Stimulated activated naive CD8-positive, alpha-beta T cell treated with anti-CD3 and anti-CD28 coated beads, Interleukin-15, Interleukin-2, amounts not matched to agents 100 ng/mL and 50 ng/mL, for 24 hours (primary cell): ENCODE measurements at regions not wholly inside any gene's neighbourhood (a gene's known extent, or its start where the extent isn't known, plus 50 kb on each side); places are given as distances from the start of the nearest gene placed in this dataset.

ENCODE experiments used
- H3K27ac Mint-ChIP-seq: one replicate; pipeline ENCODE4 v1.8.0; 2021; ENCODE audit warnings: mild to moderate bottlenecking, mixed read lengths
- H3K27me3 Mint-ChIP-seq: one replicate; pipeline ENCODE4 v1.8.0; 2021; ENCODE audit warnings: mixed read lengths
- H3K36me3 Mint-ChIP-seq: one replicate; pipeline ENCODE4 v1.8.0; 2021; ENCODE audit warnings: low read depth, mixed read lengths
- H3K4me1 Mint-ChIP-seq: one replicate; pipeline ENCODE4 v1.8.0; 2021; ENCODE audit warnings: low read depth, mixed read lengths
- H3K4me3 Mint-ChIP-seq: one replicate; pipeline ENCODE4 v1.8.0; 2021; ENCODE audit warnings: mild to moderate bottlenecking, mixed read lengths
- H3K9me3 Mint-ChIP-seq: one replicate; pipeline ENCODE4 v1.8.0; 2021; ENCODE audit warnings: mixed read lengths

DNA sequence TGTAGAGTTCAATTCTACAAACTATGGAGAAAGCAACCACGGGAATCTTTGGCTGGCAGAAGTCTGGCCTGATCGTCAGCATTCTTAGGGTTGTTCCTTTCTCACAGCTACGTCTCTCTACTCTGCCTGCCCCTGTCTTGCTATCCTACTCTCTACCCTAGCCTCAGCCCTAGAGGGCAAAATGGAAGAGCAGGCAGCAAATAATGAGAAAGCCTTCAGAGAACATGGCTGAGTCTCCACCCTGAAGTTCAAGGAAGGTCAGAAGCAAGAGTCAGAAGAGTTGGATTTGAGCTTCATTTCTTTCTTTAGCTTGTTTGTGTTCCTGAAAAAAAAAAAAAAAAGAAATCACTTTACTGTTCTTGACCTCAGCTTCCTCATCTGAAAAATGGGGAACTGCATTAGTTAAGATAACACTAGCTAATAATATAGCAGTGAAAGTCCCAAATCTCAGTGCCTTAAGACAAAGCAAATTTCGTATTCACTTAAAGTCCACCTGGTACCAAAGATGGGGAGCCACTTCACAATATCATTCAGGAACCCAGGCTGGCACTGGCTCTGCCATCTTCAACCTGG is 50.2 kb upstream of the CCND2 start:
- H3K4me1 Mint-ChIP-seq, result peaks cover 15% of the 10 kb centered on the region
- no peaks in the 10 kb centered on the region for H3K36me3 Mint-ChIP-seq
- H3K4me3 Mint-ChIP-seq, result no peak overlapping the region
- H3K27ac Mint-ChIP-seq, result no peak overlapping the region
- no peaks in the 10 kb centered on the region for H3K9me3 Mint-ChIP-seq
- no peaks in the 10 kb centered on the region for H3K27me3 Mint-ChIP-seq

DNA sequence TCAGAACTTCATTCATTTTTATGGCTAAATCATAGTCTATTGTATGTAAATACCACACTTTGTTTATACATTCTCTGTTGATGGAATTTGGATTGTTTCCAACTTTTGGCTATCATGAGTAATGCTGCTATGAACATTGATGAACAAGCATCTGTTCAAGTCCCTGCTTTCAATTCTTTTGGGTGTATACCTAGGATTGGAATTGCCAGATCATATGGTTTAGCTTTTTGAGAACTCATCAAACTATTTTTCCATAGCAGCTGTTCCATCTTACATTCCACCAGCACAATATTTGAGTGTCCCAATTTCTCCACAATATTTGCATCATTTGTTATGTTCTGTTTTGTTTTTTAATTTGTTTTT is 52.3 kb upstream of the CCND2 start:
- no peak overlapping the region for H3K27ac Mint-ChIP-seq
- no peaks in the 10 kb centered on the region for H3K9me3 Mint-ChIP-seq
- H3K36me3 Mint-ChIP-seq, result no peaks in the 10 kb centered on the region
- H3K27me3 Mint-ChIP-seq, result no peaks in the 10 kb centered on the region
- H3K4me3 Mint-ChIP-seq, result no peak overlapping the region
- H3K4me1 Mint-ChIP-seq, result peaks cover 32% of the 10 kb centered on the region

DNA sequence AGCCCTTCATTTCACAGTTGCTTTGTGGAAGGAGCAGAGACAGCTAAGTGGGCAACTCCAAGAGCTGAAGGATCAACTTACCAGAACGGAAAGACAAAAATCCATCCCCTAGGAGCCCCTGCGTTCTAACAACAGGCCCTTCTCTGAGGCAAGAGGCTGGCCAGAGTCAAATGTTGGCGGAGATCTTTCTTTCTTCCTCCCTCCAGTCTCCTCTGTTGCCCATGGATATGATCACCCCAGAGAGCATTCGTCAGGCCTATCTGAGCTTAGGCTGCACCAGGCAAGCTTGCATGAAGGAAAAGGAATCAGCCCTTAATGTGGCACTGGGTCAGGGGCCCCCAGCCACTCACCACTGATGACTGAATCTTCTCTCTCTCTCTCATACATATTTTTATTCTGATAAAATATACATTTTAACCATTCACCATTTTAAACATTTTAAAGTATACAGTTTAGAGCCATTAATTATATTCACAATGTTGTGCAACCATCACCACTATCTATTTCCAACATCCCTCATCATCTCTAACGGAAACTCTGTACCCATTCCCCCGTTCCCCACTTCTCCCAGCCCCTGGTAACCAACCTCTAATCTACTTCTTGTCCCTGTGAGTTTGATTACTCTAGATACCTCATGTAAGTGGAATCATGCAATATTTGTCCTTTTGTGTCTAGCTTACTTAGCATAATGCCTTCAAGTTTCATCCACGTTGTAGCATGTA is 52.9 kb upstream of the CCND2 start:
- Mint-ChIP-seq H3K9me3 (no peaks in the 10 kb centered on the region), H3K27me3 (no peaks in the 10 kb centered on the region), H3K4me1 (peaks cover 38% of the 10 kb centered on the region), H3K27ac (no peak overlapping the region), H3K4me3 (no peak overlapping the region), H3K36me3 (no peaks in the 10 kb centered on the region)

GRCh38 chr12:4217091-4217490 is 56.5 kb upstream of the CCND2 start:
- H3K27ac Mint-ChIP-seq, result peak overlapping the region; percentile 95
- peaks cover 55% of the 10 kb centered on the region for H3K4me1 Mint-ChIP-seq
- no peaks in the 10 kb centered on the region for H3K27me3 Mint-ChIP-seq
- H3K4me3 Mint-ChIP-seq, result no peak overlapping the region
- H3K36me3 Mint-ChIP-seq, result no peaks in the 10 kb centered on the region
- H3K9me3 Mint-ChIP-seq, result no peaks in the 10 kb centered on the region

- Mint-ChIP-seq H3K27ac (peak overlapping the region; percentile 95), H3K36me3 (no peaks in the 10 kb centered on the region), H3K9me3 (no peaks in the 10 kb centered on the region), H3K4me3 (peak overlapping the region; percentile 71), H3K4me1 (peaks cover 55% of the 10 kb centered on the region), H3K27me3 (no peaks in the 10 kb centered on the region)
Measured at GRCh38 chr12:4216187-4216927, 57.2 kb upstream of the CCND2 start.

DNA sequence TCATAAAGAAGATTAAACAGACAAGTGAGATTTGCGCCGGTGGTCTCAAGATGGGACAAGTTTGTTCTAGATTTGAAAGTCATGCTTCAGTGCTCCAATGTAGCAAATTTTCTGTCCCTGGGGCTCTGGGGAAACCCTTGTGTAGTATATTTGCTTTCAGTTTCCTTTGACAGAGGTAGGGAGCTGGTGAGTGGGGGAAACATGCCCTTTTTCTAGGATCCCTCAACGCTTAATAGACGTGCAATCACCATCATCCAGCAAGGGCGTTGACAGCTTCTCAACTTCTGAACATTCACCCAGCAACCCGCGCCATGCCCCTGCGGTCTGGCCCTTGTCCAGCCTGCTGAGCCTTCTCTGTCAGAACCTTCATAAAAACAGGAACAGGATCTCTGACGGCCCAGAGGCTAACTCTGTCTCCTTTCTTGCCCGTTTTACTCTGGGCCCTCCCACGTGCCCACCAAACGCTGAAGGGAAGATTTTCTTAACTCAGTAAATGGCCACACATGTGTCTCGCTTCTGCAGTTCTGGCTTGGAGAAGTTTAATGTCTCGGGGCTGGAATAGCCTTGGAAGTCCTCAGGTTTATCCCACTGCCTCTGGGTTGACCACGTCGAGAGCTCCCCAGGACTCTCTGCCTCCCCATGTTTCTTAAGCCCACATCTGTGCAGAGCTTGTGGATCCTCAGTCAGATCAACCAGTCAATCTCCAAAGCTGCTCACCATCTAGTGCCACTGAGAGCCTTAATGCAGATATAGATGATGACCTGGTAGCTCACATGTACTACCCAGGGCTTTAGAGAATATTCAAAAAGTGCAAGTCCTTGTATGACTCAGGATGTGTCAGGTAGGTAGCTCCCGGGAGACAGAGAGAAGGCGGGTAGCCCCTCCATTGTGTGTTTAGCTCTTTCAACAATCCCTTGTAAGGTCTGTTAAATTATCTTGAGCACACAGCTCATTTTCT is 58.1 kb upstream of the CCND2 start:
- Mint-ChIP-seq H3K27me3 (no peaks in the 10 kb centered on the region), H3K4me3 (peak overlapping the region; percentile 71), H3K9me3 (no peaks in the 10 kb centered on the region), H3K36me3 (no peaks in the 10 kb centered on the region), H3K4me1 (peaks cover 55% of the 10 kb centered on the region), H3K27ac (peak overlapping the region; percentile 95)

GRCh38 chr12:4214877-4215228 is 58.7 kb upstream of the CCND2 start:
- H3K9me3 Mint-ChIP-seq, result no peaks in the 10 kb centered on the region
- peak overlapping the region; percentile 71 for H3K4me3 Mint-ChIP-seq
- peak overlapping the region; percentile 95 for H3K27ac Mint-ChIP-seq
- H3K27me3 Mint-ChIP-seq, result no peaks in the 10 kb centered on the region
- peaks cover 49% of the 10 kb centered on the region for H3K4me1 Mint-ChIP-seq
- H3K36me3 Mint-ChIP-seq, result no peaks in the 10 kb centered on the region

- H3K4me1 Mint-ChIP-seq, result peaks cover 40% of the 10 kb centered on the region
- no peak overlapping the region for H3K4me3 Mint-ChIP-seq
- no peak overlapping the region for H3K27ac Mint-ChIP-seq
- H3K27me3 Mint-ChIP-seq, result no peaks in the 10 kb centered on the region
- no peaks in the 10 kb centered on the region for H3K36me3 Mint-ChIP-seq
- no peaks in the 10 kb centered on the region for H3K9me3 Mint-ChIP-seq
Measured at GRCh38 chr12:4213471-4213870, 60.1 kb upstream of the CCND2 start.

DNA sequence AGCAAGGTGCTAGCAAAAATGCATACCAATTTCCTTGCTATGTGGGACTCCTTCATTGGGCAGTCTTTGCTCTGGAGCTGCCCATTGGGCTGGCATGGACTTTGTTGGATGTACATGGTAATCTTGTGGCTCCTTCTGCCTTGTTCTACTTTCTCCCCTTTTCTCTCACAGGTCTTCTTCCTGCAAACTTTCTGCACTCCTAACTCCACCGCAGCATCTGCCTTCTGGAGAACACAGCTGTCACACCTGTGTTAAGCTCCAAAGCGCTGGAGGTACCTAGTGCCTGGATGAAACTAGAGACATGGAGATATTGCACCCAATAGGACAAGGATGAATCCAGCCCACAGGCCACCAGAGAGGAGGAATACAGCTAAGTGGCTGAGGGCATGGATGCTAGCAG is 60.7 kb upstream of the CCND2 start:
- H3K36me3 Mint-ChIP-seq, result no peaks in the 10 kb centered on the region
- no peak overlapping the region for H3K27ac Mint-ChIP-seq
- H3K4me1 Mint-ChIP-seq, result peaks cover 36% of the 10 kb centered on the region
- no peaks in the 10 kb centered on the region for H3K27me3 Mint-ChIP-seq
- H3K9me3 Mint-ChIP-seq, result no peaks in the 10 kb centered on the region
- no peak overlapping the region for H3K4me3 Mint-ChIP-seq

GRCh38 chr12:4211372-4211771 is 62.2 kb upstream of the CCND2 start:
- H3K9me3 Mint-ChIP-seq, result no peaks in the 10 kb centered on the region
- H3K27ac Mint-ChIP-seq, result no peak overlapping the region
- no peaks in the 10 kb centered on the region for H3K27me3 Mint-ChIP-seq
- H3K36me3 Mint-ChIP-seq, result no peaks in the 10 kb centered on the region
- peaks cover 23% of the 10 kb centered on the region for H3K4me1 Mint-ChIP-seq
- H3K4me3 Mint-ChIP-seq, result no peak overlapping the region

DNA sequence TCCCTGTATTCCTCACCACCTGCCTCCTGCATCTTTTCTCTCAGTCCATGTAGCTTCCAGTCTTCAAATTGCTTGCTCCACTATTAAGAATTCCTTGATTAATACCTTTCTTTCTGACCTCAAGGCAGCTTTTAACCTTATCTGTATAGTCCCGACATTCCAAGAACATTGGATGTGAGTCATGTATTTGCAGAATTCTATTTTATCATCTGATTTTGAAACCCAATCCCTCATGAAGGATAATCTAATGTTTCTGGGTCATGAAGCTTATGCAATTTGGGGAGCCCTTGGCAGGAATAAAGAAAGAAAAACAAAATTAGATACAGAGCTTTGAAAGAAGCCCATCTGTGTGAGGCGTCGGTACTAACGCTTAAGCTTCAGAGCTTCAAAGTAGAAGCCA is 63.4 kb upstream of the CCND2 start:
- Mint-ChIP-seq H3K9me3 (no peaks in the 10 kb centered on the region), H3K4me1 (peaks cover 12% of the 10 kb centered on the region), H3K27ac (no peak overlapping the region), H3K27me3 (no peaks in the 10 kb centered on the region), H3K36me3 (no peaks in the 10 kb centered on the region), H3K4me3 (no peak overlapping the region)

- H3K9me3 Mint-ChIP-seq, result no peaks in the 10 kb centered on the region
- H3K4me3 Mint-ChIP-seq, result no peak overlapping the region
- H3K27ac Mint-ChIP-seq, result no peak overlapping the region
- H3K4me1 Mint-ChIP-seq, result peaks cover 13% of the 10 kb centered on the region
- H3K27me3 Mint-ChIP-seq, result no peaks in the 10 kb centered on the region
- no peaks in the 10 kb centered on the region for H3K36me3 Mint-ChIP-seq
Measured at GRCh38 chr12:4206470-4206869, 67.1 kb upstream of the CCND2 start.

DNA sequence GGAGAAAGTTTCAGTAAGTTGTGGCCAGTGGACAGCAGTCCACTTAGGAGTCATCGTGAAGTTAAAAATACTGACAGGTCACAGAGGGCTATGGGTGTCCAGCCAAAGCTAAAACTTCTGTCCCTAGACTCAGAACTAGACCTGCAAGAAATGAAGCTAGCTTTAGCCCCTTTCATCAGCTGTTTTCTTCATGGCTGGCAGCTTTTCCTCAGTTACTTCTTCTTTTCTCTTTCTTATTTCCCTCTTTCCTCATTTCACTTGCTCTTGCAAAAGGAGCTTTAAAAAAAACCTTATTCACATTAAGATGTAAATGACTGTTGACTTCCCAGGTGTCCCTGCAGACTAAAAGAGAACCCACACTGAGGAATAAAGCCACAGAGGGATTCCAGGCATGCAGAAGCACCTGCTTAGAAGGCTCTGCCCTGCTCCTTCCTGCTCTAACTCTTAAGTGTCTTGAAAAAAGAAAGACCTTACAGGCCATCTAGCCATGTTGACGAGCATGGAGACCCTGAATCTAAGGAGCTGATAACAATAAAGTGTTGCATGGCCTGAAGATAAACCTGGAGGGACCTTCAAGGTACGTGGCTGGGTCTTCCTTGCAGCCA is 69.7 kb upstream of the CCND2 start:
- no peaks in the 10 kb centered on the region for H3K36me3 Mint-ChIP-seq
- no peak overlapping the region for H3K27ac Mint-ChIP-seq
- peaks cover 13% of the 10 kb centered on the region for H3K4me1 Mint-ChIP-seq
- H3K4me3 Mint-ChIP-seq, result no peak overlapping the region
- no peaks in the 10 kb centered on the region for H3K9me3 Mint-ChIP-seq
- no peaks in the 10 kb centered on the region for H3K27me3 Mint-ChIP-seq

DNA sequence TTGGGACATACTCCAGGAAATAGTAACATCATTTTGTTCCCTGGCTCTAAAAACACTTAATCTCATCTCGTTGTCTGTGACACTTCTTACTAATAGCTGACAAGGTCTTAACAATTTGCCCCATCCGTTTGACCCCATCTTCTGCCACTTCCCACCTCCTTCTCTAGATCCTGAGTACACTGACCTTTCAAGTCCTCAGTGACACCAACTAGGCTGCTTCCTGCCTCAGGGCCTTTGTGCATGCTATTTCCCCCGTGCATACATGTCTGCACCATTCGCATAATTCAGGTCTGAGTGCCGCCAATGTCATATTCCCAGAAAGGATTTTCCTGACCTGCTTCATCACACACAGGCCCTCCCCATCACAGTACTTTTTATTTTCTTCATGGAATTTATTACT is 70.6 kb upstream of the CCND2 start:
- H3K4me1 Mint-ChIP-seq, result peaks cover 13% of the 10 kb centered on the region

More for the DNA sequence above, 70.6 kb upstream of the CCND2 start:
- Mint-ChIP-seq H3K4me3 (no peak overlapping the region), H3K27me3 (no peaks in the 10 kb centered on the region), H3K27ac (no peak overlapping the region), H3K36me3 (no peaks in the 10 kb centered on the region), H3K9me3 (no peaks in the 10 kb centered on the region)
